ENCODE measurements at regions not wholly inside any gene's neighbourhood (a gene's known extent, or its start where the extent isn't known, plus 50 kb on each side); places are given as distances from the start of the nearest gene placed in this dataset.
"Not testable (repeated sequence)": the region's sequence is repeated elsewhere in the genome, so short reads cannot be mapped to it uniquely, and the experiment has no call there.

DNA sequence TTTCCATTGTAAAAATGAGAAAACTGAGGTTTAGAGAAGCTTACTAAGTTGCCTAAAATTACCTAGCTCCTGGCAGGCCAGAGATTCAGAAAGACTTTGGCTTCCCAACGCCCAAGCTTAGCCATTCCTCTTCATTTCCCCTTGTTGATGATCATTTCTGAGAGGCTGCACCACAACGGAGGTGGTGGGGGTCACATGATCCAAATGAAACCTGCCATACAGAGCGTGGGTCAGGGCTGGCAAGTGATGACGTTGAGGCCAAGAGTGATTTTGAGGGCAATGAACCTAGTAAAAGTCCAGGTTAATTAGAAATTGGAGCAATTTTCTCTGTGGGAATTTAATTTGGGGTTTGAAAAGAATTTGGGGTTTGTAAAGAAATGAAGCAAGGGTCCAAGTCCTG is 109.9 kb downstream of the TMEM182 start:
- H3K4me1 Mint-ChIP-seq (ENCODE audit: low read depth): no peaks in the 10 kb centered on the region
- no peak for DNase-seq
- no peak overlapping the region for H3K27ac Mint-ChIP-seq
- no peak overlapping the region for H3K4me3 Mint-ChIP-seq
- H3K9me3 Mint-ChIP-seq: peaks cover 24% of the 10 kb centered on the region
- no peaks in the 10 kb centered on the region for H3K27me3 Mint-ChIP-seq (ENCODE audit: insufficient read depth)
- no peaks in the 10 kb centered on the region for H3K36me3 Mint-ChIP-seq (ENCODE audit: low read depth)
- TF ChIP-seq, protein P1, sequence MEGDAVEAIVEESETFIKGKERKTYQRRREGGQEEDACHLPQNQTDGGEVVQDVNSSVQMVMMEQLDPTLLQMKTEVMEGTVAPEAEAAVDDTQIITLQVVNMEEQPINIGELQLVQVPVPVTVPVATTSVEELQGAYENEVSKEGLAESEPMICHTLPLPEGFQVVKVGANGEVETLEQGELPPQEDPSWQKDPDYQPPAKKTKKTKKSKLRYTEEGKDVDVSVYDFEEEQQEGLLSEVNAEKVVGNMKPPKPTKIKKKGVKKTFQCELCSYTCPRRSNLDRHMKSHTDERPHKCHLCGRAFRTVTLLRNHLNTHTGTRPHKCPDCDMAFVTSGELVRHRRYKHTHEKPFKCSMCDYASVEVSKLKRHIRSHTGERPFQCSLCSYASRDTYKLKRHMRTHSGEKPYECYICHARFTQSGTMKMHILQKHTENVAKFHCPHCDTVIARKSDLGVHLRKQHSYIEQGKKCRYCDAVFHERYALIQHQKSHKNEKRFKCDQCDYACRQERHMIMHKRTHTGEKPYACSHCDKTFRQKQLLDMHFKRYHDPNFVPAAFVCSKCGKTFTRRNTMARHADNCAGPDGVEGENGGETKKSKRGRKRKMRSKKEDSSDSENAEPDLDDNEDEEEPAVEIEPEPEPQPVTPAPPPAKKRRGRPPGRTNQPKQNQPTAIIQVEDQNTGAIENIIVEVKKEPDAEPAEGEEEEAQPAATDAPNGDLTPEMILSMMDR (IDR thresholded peaks at IDR 0.05): no peak

GRCh38 chr2:102872388-102872787 is 110.6 kb downstream of the TMEM182 start:
- no peak overlapping the region for H3K4me3 Mint-ChIP-seq
- no peaks in the 10 kb centered on the region for H3K4me1 Mint-ChIP-seq (ENCODE audit: low read depth)
- no peaks in the 10 kb centered on the region for H3K36me3 Mint-ChIP-seq (ENCODE audit: low read depth)
- TF ChIP-seq, protein P1 (IDR thresholded peaks at IDR 0.05): peak; percentile 10; the same call in 1 of the 2 replicates
- H3K27me3 Mint-ChIP-seq (ENCODE audit: insufficient read depth): no peaks in the 10 kb centered on the region
- H3K27ac Mint-ChIP-seq: no peak overlapping the region
- no peak for DNase-seq
- H3K9me3 Mint-ChIP-seq: peaks cover 26% of the 10 kb centered on the region; the same call in 1 of the 2 replicates

DNA sequence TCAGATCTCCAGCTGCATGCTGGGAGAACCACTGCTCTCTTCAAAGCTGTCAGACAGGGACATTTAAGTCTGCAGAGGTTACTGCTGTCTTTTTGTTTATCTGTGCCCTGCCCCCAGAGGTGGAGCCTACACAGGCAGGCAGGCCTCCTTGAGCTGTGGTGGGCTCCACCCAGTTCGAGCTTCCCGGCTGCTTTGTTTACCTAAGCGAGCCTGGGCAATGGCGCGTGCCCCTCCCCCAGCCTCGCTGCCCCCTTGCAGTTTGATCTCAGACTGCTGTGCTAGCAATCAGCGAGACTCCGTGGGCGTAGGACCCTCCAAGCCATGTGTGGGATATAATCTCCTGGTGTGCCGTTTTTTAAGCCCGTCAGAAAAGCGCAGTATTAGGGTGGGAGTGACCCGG is 117.7 kb downstream of the TMEM182 start:
- not testable (repeated sequence) for H3K27me3 Mint-ChIP-seq (ENCODE audit: insufficient read depth); H3K4me3 Mint-ChIP-seq; H3K27ac Mint-ChIP-seq

GRCh38 chr2:102880731-102881130 is 118.9 kb downstream of the TMEM182 start:
- TF ChIP-seq, protein P1 (IDR thresholded peaks at IDR 0.05): no peak
- Mint-ChIP-seq H3K9me3 (peaks cover 25% of the 10 kb centered on the region), H3K4me3 (no peak overlapping the region), H3K27me3 (ENCODE audit: insufficient read depth) (no peaks in the 10 kb centered on the region), H3K27ac (no peak overlapping the region), H3K36me3 (ENCODE audit: low read depth) (no peaks in the 10 kb centered on the region), H3K4me1 (ENCODE audit: low read depth) (no peaks in the 10 kb centered on the region)
- DNase-seq: no peak

More for the DNA sequence above, 117.7 kb downstream of the TMEM182 start:
- peaks cover 28% of the 10 kb centered on the region for H3K9me3 Mint-ChIP-seq
- not testable (repeated sequence) for H3K4me1 Mint-ChIP-seq (ENCODE audit: low read depth); DNase-seq; H3K36me3 Mint-ChIP-seq (ENCODE audit: low read depth)

DNA sequence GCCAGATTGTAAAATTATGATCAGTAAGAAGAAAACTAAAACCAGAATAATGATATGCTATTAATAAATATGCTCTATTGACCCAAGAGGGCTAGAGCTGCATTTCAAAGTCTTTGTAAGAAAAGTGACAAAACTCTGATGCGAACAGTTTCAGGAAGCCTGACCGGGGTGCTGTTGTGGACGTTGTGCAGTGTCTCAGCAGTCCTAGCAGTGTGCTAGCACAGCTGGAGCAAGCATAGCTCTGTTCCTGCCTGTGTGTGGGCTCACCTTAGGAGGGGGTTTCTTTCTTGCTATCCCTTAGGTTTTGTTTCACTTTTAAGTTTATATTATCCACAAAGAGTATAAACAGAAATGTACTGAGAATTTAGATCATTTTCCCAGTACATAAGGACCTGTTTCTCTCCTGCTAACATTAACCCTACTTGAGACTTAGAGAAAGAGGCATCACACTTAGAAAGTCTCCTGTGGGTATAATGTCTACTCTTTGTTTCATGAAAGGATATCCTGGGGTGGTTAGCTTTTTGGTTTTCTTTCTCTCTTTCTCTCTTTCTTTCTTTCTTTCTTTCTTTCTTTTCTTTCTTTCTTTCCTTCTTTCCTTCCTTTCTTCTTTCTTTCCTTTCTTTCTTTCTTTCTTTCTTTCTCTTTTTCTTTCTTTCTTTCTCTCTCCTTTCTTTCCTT is 124.5 kb downstream of the TMEM182 start:
- Mint-ChIP-seq H3K4me1 (ENCODE audit: low read depth) (no peaks in the 10 kb centered on the region), H3K27ac (no peak overlapping the region), H3K27me3 (ENCODE audit: insufficient read depth) (no peaks in the 10 kb centered on the region), H3K9me3 (peaks cover 7% of the 10 kb centered on the region), H3K36me3 (ENCODE audit: low read depth) (no peaks in the 10 kb centered on the region), H3K4me3 (no peak overlapping the region)
- no peak for DNase-seq
- TF ChIP-seq, protein P1 (IDR thresholded peaks at IDR 0.05): no peak

- H3K27me3 Mint-ChIP-seq (ENCODE audit: insufficient read depth): no peaks in the 10 kb centered on the region
Observed at GRCh38 chr2:102888514-102888913, 126.7 kb downstream of the TMEM182 start.

More at GRCh38 chr2:102888514-102888913, 126.7 kb downstream of the TMEM182 start:
- peaks cover 5% of the 10 kb centered on the region; the same call in 1 of the 2 replicates for H3K9me3 Mint-ChIP-seq
- H3K36me3 Mint-ChIP-seq (ENCODE audit: low read depth): no peaks in the 10 kb centered on the region
- TF ChIP-seq, protein P1 (IDR thresholded peaks at IDR 0.05): no peak
- H3K4me1 Mint-ChIP-seq (ENCODE audit: low read depth): no peaks in the 10 kb centered on the region
- H3K27ac Mint-ChIP-seq: no peak overlapping the region
- H3K4me3 Mint-ChIP-seq: no peak overlapping the region
- DNase-seq: no peak

All from HFFc6 (cell line).